ENCODE measurements at regions not wholly inside any gene's neighbourhood (a gene's known extent, or its start where the extent isn't known, plus 50 kb on each side); places are given as distances from the start of the nearest gene placed in this dataset.
"Not testable (repeated sequence)": the region's sequence is repeated elsewhere in the genome, so short reads cannot be mapped to it uniquely, and the experiment has no call there.

DNA sequence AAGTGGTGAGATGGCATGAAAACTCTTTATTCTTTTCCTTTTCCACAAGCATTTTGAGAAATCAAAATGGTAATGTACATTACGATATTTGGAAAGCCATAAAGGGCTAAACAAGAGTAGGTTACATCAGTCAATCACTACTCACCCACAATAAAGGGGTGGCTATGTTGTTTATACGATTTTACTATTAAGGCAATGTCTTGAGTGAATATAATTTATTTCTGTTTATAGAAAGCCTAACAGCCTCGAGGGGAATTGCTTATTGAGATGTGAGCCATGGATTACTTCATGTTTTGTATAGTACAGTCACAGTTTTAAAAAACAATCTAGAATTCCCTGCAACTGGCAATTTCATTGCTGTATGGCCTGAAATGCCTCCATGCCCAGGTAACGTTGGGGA is 237.5 kb upstream of the RBBP8 start:
- no peak for DNase-seq (ENCODE audit: low read depth, low spot score)
- in situ Hi-C loops (cut with HindIII; ENCODE audit: low pct_unique_long_range_greater_than_20kb, low sequenced_read_pairs), result no loop called here

DNA sequence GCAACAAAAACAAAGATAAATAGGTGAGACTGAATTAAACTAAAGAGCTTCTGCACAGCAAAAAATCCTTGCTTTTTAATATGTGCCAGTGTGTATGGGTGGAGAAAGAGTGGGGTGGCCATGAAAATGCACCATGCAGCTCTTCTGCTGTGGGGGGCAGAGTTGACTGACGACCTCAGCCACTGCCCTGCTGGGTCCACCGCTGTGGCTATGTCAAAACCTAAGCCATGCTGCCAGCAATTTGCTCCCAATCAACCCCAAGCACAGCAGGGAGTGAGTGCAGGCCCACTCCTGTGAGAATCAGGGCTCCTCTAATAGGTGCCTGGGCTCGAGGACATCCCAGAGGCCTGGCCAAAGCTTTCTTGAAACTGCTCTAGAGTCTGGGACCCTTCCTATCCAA is 235.6 kb upstream of the RBBP8 start:
- DNase-seq (ENCODE audit: low read depth, low spot score), result no peak
- in situ Hi-C loops (cut with HindIII; ENCODE audit: low pct_unique_long_range_greater_than_20kb, low sequenced_read_pairs), result no loop called here

DNA sequence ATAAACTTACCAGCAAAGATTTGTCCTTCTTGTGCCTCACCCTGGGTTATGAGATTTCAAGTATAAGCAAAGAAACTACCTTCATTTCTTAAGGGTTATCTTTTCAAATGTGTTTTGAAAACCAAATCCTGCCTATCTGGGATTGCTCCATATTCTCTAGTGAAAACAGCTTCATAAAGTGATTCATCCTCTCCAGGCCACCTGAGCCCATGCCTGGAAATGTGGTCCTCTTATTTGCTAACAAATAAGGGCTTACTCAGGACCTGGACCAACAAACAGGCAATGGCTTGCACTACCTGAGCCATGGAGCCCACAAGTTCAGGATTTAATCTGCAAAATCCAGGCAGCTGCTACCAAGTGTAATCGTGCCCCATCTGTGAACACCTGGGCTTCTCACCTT is 234.4 kb upstream of the RBBP8 start:
- no peak for DNase-seq (ENCODE audit: low read depth, low spot score)
- in situ Hi-C loops (cut with HindIII; ENCODE audit: low pct_unique_long_range_greater_than_20kb, low sequenced_read_pairs), result no loop called here

DNA sequence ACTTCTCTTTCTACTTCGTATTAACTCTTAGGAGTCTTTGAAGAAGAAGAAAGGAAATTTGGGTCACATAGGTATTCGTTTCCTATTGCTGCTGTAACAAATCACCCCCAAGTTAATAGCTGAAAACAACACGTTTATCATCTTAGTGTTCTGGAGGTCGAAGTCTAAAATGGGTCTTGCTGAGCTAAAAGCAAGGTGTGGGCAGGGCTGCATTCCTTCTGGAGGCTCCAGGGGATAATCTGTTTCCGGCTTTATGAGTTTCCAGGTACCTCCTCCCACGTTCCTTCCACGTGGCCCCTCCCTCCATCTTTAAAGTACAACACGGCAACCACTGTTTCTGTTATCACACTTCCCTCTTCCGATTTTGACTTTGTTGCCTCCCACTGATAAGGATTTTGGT is 233.5 kb upstream of the RBBP8 start:
- in situ Hi-C loops (cut with HindIII; ENCODE audit: low pct_unique_long_range_greater_than_20kb, low sequenced_read_pairs), result no loop called here
- no peak for DNase-seq (ENCODE audit: low read depth, low spot score)

DNA sequence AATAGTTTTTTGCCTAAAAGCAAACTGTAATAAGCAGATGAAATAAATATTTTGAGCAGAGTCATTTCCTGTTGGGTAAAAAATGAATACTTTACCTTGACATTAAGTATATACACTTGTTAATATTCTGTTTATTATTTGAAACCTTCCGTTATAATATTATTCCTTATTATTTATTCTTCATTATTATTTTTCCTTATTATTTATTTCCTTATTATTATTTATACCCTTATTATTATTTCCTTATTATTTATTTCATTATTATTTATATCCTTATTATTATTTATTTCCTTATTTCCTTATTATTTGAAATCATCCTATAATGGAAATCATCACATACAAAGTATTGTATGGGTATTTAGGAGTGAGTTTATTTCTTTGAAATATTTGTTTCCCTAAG is 232.2 kb upstream of the RBBP8 start:
- no peak for DNase-seq (ENCODE audit: low read depth, low spot score)
- in situ Hi-C loops (cut with HindIII; ENCODE audit: low pct_unique_long_range_greater_than_20kb, low sequenced_read_pairs), result no loop called here

DNA sequence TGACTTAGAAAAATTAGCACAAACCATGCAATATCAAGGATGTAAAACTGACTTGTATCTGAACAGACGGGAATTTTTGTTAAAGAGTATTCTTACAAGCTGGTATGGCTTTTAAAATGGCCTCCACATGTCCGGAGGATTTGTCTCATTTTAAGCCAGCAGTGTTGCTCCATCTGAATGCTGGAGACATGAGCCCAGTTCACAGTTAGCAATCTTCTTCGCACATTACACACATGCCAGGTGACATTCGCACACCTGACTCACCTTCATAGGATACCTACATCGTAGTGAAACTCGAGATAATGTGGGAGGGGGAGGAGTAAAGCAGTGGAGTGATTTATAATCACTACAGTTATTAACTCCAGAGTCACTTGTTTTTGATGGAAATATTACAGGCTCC is 231.8 kb upstream of the RBBP8 start:
- in situ Hi-C loops (cut with HindIII; ENCODE audit: low pct_unique_long_range_greater_than_20kb, low sequenced_read_pairs), result no loop called here
- DNase-seq (ENCODE audit: low read depth, low spot score), result no peak

DNA sequence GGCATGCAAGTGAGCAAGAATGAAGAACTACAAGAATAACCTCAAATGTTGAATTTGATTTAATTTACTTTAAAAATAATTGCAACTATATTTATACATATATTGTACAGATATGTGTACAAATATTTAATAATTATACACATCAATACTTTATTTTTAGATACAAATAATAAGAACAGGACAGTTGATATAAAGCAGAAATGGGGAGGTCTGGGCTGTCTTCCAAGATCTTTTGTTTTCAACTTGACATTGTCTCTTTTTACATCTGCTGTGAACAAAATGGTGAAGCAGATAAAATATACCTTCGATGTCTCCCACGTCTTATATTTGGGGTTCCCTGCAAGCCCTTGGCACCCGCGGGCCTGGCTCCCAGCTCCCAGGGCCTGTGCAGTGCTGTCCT is 231.3 kb upstream of the RBBP8 start:
- in situ Hi-C loops (cut with HindIII; ENCODE audit: low pct_unique_long_range_greater_than_20kb, low sequenced_read_pairs), result no loop called here
- no peak for DNase-seq (ENCODE audit: low read depth, low spot score)

DNA sequence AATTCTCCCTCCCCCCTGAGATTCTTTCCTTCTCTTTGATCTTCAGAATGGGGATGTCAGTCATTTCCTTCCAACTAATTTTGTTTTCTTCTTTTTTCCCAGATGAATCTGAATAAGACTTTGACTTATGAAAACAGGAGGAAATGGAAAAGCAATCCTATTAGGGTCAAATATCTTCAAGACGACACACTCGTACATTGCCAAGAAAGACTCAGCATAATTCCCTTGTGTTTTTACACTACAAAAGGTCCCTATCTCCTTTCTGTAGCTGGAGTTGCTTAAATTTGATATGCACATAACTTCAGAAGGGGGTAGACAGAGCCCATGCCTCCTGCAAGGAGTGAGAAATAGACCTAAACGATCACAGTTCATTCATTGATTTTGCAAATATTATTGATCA is 230.3 kb upstream of the RBBP8 start:
- in situ Hi-C loops (cut with HindIII; ENCODE audit: low pct_unique_long_range_greater_than_20kb, low sequenced_read_pairs), result no loop called here
- no peak for DNase-seq (ENCODE audit: low read depth, low spot score)

DNA sequence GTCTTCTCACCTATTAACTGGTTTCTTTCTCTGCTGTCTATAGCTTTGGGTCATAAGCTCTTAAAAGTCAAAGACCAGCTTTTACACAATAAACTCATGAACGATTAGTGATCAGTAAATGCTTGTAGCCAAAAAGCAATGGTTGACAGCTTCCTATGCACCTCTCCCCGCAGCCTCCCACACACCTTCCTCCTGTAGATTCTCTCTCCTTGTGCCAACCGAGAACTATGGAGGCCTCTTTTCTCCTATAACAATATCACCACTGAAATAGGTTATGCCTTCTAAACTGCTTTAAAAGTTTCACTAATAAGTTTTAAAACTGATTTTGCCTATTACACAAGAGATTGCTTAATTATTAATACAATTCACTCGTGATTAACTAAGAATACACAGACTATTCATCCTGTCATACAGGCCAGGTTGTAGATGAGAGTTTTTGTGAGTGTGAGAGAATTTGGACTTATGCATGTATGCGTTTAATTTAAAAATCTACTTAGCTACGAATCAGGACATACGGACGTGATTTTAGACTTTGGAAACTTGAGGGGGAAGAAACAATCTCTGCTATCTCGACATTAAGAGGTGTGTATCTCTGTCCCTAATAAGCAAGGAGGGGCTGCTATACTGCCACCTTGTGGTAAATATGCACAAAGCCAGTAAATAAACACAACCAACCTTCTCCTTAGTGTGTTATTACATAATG is 229.1 kb upstream of the RBBP8 start:
- in situ Hi-C loops (cut with HindIII; ENCODE audit: low pct_unique_long_range_greater_than_20kb, low sequenced_read_pairs), result no loop called here

DNA sequence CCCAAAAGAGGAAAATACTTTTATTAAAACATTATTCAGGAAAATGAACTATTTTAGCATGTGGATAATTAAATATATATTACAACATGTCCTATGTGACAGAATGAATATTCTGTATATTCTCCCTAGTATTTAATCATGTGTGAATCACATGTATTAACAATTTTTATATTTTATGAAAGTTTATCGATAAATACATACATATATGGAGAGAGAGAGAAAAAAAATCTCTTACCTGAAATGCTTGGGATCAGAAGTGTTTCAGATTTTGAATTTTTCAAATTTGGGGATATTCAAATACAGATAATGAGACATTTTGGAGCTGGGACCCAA is 228.6 kb upstream of the RBBP8 start:
- no peak for DNase-seq (ENCODE audit: low read depth, low spot score)
- in situ Hi-C loops (cut with HindIII; ENCODE audit: low pct_unique_long_range_greater_than_20kb, low sequenced_read_pairs), result no loop called here

More for the DNA sequence above, 229.1 kb upstream of the RBBP8 start:
- DNase-seq (ENCODE audit: low read depth, low spot score), result peak; percentile 64

DNA sequence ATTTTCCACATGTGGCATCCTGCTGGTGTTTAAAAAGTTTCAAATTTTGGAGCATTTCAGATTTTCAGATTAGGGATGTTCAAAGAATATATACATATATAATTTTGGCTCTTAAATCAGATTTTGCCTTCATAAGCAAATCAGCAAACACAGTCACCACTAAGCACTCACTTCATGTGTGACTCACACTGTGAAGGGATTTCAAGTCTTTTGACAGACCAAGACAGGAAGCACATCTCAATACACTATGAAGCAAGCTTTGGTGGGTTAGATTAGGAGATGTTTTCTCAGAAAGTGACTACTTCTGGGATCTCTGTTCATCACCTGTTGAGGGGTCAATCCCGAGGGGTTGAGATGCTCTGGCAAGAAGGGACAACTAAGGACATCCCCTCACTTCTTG is 227.8 kb upstream of the RBBP8 start:
- no peak for DNase-seq (ENCODE audit: low read depth, low spot score)
- in situ Hi-C loops (cut with HindIII; ENCODE audit: low pct_unique_long_range_greater_than_20kb, low sequenced_read_pairs), result no loop called here

DNA sequence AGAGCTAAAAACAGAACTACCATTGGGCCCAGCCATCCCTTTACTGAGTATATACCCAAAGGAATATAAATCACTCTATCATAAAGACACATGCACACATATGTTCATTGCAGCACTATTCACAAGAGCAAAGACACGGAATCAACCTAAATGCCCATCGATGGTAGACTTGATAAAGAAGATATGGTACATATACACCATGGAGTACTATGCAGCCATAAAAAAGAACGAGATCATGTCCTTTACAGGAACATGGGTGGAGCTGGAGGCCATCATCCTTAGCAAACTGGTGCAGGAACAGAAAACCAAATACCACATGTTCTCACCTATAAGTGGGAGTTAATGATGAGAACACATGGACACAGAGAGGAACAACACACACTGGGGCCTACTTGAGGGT is 227.1 kb upstream of the RBBP8 start:
- in situ Hi-C loops (cut with HindIII; ENCODE audit: low pct_unique_long_range_greater_than_20kb, low sequenced_read_pairs), result not testable (repeated sequence)

DNA sequence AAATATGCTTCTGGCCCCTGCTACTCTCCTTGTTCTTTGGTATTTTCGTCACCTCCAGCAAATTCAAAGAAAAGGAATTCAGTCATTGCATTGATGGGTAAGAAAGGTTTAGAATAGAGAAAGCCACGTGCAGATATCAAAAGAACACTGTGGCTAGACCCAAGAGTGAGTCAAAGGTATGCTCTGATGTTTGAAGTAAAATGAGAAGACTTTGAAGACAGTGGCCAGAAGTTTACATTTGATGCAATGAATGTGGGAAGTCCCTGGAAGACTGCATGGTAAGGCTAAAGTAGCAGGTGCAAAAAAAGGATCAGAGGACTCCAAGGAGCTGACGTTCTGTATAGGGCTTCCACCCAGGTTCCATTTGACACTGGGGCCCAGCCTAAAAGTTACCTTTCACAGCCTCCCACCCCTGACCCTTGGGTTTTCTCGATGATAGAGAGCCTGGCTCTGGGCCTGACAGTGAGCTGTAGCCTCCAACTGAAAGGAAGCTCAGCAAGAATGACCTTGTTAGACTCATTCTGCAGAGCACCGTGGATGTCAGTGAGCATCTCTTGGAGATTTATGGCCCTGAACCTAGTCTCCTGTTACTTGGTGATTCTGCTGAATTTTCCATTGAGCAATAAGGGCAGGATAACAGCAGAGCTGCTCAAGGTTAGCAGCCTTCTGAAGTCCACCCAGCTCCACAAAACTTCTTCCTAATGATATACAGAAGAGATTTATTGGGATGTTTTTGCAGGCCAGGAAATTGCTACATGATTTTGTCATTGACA is 223.7 kb upstream of the RBBP8 start:
- no peak for DNase-seq (ENCODE audit: low read depth, low spot score)
- in situ Hi-C loops (cut with HindIII; ENCODE audit: low pct_unique_long_range_greater_than_20kb, low sequenced_read_pairs), result no loop called here

More for the DNA sequence above, 227.1 kb upstream of the RBBP8 start:
- not testable (repeated sequence) for DNase-seq (ENCODE audit: low read depth, low spot score)

DNA sequence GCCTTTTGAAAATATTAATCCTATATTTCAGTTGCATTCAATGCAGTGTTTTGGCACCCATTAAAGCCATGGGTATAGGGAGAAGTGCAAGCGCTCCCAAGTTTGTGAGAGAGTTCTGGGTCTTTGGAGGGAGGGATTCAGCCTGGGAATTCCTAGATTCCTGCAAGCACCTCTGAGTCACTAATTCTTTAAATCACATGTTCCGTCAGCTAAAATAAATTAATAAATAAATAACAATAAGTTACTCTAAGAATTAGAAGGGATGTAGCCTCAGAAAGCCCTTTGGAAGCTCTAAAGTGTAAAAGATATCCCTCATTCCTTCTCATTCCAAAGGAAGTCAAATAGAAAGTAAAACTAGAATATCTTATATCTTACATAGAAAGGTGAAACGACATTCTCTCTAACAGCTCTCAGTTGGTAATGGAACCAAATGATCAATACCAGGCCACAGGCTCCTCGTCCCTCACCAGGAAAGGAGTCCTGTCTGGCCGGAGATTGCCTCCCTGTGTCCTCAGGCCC is 222.4 kb upstream of the RBBP8 start:
- no peak for DNase-seq (ENCODE audit: low read depth, low spot score)
- in situ Hi-C loops (cut with HindIII; ENCODE audit: low pct_unique_long_range_greater_than_20kb, low sequenced_read_pairs), result no loop called here

DNA sequence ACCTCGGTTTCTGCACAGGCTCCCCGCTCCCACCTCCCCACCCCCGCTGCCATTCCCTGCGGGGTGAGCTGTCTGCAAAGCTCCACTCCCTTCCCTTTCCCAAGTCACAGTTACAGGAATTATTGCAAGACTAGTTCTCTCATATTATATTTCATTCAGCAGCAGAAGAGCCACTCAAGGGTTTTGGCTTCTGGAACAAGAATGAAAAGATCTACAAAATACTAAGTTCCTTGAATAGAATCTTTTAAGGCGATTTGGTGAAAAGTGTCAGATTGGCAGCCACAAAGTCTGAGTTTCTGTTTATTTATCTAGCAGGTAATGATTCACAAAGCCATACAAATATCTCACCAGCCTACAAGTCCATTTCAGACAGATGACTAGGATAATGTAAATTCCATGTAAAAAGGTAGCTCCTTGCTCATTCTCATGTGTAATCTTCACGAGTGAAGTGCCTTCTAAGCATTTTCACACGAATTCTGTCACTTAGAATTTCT is 221.9 kb upstream of the RBBP8 start:
- in situ Hi-C loops (cut with HindIII; ENCODE audit: low pct_unique_long_range_greater_than_20kb, low sequenced_read_pairs), result no loop called here
- peak; percentile 11 for DNase-seq (ENCODE audit: low read depth, low spot score)

DNA sequence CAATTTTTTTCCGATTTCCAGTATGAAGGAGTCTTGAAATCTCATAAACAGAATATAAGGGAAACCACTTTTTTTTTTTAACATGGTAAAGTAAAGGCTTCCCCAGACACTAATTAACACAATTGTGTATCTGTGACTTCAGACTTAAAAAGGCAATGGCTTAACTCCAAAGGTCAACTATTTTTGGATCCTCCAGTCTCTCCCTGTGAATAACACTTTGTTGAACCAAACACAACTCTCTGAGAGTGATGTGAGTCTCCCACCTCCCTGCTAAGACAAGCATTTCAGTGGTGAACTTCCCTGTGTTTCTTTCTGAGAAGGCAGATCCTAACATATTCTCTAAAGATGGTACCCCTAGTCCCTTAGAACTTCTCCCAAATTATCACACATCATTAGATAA is 219.6 kb upstream of the RBBP8 start:
- in situ Hi-C loops (cut with HindIII; ENCODE audit: low pct_unique_long_range_greater_than_20kb, low sequenced_read_pairs), result no loop called here
- DNase-seq (ENCODE audit: low read depth, low spot score), result peak; percentile 72

DNA sequence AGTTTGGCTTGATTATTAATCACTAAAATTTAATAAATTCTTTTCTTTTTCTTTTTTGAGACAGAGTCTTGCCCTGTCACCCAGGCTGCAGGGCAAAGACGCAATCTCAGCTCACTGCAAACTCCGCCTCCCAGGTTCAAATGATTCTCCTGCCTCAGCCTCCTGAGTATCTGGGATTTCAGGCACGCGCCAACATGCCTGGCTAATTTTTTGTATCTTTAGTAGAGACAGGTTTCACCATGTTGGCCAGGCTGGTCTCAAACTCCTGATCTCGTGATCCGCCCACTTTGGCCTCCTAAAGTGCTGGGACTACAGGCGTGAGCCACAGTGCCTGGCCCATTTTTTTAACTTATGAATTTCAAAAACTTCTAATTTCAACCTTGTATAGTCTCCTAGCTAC is 215.6 kb upstream of the RBBP8 start:
- in situ Hi-C loops (cut with HindIII; ENCODE audit: low pct_unique_long_range_greater_than_20kb, low sequenced_read_pairs), result not testable (repeated sequence)

DNA sequence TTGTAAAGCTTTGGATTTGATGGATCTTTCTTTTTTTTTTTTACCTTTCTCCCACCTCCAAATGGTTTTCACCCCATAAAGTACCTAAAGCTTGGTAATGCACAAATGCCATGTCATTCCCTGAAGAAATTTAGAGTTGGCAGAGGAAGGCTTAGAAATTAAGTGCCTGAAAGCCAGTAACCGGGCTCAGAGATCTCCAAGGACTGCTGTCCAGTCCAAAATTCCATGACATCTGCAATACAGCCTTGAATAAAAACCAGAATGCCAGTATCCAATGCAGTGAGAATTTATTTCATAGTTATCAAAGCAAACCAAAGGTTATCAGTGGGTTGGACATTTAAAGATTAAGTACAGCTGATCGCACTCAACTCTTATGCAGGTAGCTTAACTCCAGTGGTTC is 209.9 kb upstream of the RBBP8 start:
- in situ Hi-C loops (cut with HindIII; ENCODE audit: low pct_unique_long_range_greater_than_20kb, low sequenced_read_pairs), result no loop called here
- no peak for DNase-seq (ENCODE audit: low read depth, low spot score)

More for the DNA sequence above, 215.6 kb upstream of the RBBP8 start:
- DNase-seq (ENCODE audit: low read depth, low spot score), result not testable (repeated sequence)

DNA sequence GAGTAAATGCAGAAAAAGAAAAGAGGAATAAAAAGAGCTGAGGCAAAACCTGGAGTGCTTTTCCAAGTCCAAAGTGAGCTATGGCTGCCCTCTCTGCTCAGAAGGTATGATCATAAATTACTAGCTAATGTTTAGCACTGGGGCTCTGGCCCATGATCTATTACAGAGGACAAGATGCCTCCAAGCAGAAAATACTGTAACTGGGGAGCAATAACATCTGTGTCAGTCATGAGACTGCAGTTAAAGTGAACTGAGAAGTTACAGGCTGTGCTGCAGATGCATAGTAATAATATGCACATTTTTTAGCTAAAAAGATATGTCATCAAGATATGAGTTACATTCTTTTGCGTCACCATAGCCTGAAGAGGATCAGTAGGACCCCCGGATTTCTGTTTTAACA is 209.4 kb upstream of the RBBP8 start:
- DNase-seq (ENCODE audit: low read depth, low spot score), result no peak
- in situ Hi-C loops (cut with HindIII; ENCODE audit: low pct_unique_long_range_greater_than_20kb, low sequenced_read_pairs), result no loop called here

Measured in SK-MEL-5 (cell line).